Astrocyte (in vitro differentiated cells and primary cell): ENCODE measurements at regions not wholly inside any gene's neighbourhood (a gene's known extent, or its start where the extent isn't known, plus 50 kb on each side); places are given as distances from the start of the nearest gene placed in this dataset.

Experiments
- DNase-seq: peaks from one replicate; pipeline ENCODE4 v3.0.0-alpha.2; 2010; ENCODE audit warnings: low read depth
- FAIRE-seq: peaks from 2 replicates; lab custom pipeline; 2011; peaks lifted over from hg19 to GRCh38; lab: Jason Lieb, UNC
- H2AFZ ChIP-seq: 2 replicates; pipeline ENCODE4 v1.6.0; 2012; ENCODE audit warnings: low read depth, low read length, inconsistent platforms
- H3K27ac ChIP-seq: 2 replicates; pipeline ENCODE4 v1.5.1; 2011; ENCODE audit warnings: low read depth, low read length, inconsistent platforms
- H3K27me3 ChIP-seq: 2 replicates; pipeline ENCODE4 v1.6.0; 2011; ENCODE audit warnings: low read length, inconsistent platforms; ENCODE audit not compliant: insufficient read depth
- H3K36me3 ChIP-seq: 2 replicates; pipeline ENCODE4 v1.5.1; 2011; ENCODE audit warnings: low read length, inconsistent platforms; ENCODE audit not compliant: insufficient read depth
- H3K4me1 ChIP-seq: 2 replicates; pipeline ENCODE4 v1.5.1; 2011; ENCODE audit warnings: low read length, inconsistent platforms; ENCODE audit not compliant: insufficient read depth
- H3K4me2 ChIP-seq: 2 replicates; pipeline ENCODE4 v1.6.0; 2012; ENCODE audit warnings: low read length, inconsistent platforms
- H3K4me3 ChIP-seq: 2 replicates; pipeline ENCODE4 v1.5.1; 2011; ENCODE audit warnings: low read depth, mild to moderate bottlenecking, low read length, inconsistent platforms; ENCODE audit not compliant: insufficient read depth
- H3K79me2 ChIP-seq: 2 replicates; pipeline ENCODE4 v1.6.0; 2012; ENCODE audit warnings: mild to moderate bottlenecking, low read length, inconsistent platforms; ENCODE audit not compliant: insufficient read depth
- H3K9ac ChIP-seq: 2 replicates; pipeline ENCODE4 v1.6.0; 2012; ENCODE audit warnings: mild to moderate bottlenecking, low read length, inconsistent platforms
- H3K9me3 ChIP-seq: 2 replicates; pipeline ENCODE4 v1.5.1; 2012; ENCODE audit warnings: low read depth, mild to moderate bottlenecking, low read length, inconsistent platforms; ENCODE audit not compliant: insufficient read depth
- H4K20me1 ChIP-seq: 2 replicates; pipeline ENCODE4 v1.6.0; 2012; ENCODE audit warnings: low read length, inconsistent platforms; ENCODE audit not compliant: insufficient read depth
- H3K27ac Mint-ChIP-seq: one replicate; pipeline ENCODE4 v1.8.0; 2021; ENCODE audit warnings: mild to moderate bottlenecking, mixed read lengths; ENCODE audit not compliant: unreplicated experiment
- H3K27me3 Mint-ChIP-seq: one replicate; pipeline ENCODE4 v1.8.0; 2021; ENCODE audit warnings: low read depth, mixed read lengths; ENCODE audit not compliant: unreplicated experiment
- H3K36me3 Mint-ChIP-seq: one replicate; pipeline ENCODE4 v1.8.0; 2021; ENCODE audit warnings: low read depth, mixed read lengths; ENCODE audit not compliant: unreplicated experiment
- H3K4me1 Mint-ChIP-seq: one replicate; pipeline ENCODE4 v1.8.0; 2021; ENCODE audit warnings: low read depth, mixed read lengths; ENCODE audit not compliant: unreplicated experiment
- H3K4me3 Mint-ChIP-seq: one replicate; pipeline ENCODE4 v1.8.0; 2021; ENCODE audit warnings: mild to moderate bottlenecking, moderate library complexity, mixed read lengths; ENCODE audit not compliant: unreplicated experiment
- H3K9me3 Mint-ChIP-seq: one replicate; pipeline ENCODE4 v1.8.0; 2021; ENCODE audit warnings: mild to moderate bottlenecking, mixed read lengths; ENCODE audit not compliant: unreplicated experiment
- EZH2 ChIP-seq: IDR thresholded peaks from 2 replicates; pipeline ENCODE4 v1.6.1; 2012; ENCODE audit warnings: mild to moderate bottlenecking, low read length, inconsistent platforms; ENCODE audit not compliant: insufficient read depth
- TF ChIP-seq, protein P1 (sequence below): IDR thresholded peaks from 2 replicates; pipeline ENCODE4 v1.5.1; 2011; ENCODE audit warnings: low read depth, mild to moderate bottlenecking, inconsistent platforms, low read length, moderate library complexity; ENCODE audit not compliant: insufficient read depth

DNA sequence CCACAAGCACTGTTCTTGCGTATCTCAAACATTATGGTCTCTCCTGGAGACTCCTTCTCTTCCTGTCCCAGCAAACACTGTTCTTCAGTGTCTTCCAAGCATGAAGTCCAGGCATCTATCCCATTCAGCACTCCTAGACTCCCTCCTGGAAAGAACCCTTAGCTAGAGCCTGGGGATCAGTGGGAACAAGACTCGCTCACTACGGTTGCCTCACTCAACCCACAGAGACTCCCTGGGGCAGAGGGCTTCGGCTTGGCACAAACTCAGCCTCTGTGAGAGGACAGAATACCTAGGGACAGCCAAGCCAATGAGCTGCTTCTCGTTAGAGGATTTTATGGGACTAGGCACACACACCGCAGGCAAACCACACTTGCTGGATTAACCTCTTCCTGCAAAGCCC, 86.5 kb upstream of the IPO9 start:
- peaks cover 70% of the 10 kb centered on the region for H4K20me1 ChIP-seq
- peak overlapping the region; percentile 91 for H3K4me2 ChIP-seq

DNA sequence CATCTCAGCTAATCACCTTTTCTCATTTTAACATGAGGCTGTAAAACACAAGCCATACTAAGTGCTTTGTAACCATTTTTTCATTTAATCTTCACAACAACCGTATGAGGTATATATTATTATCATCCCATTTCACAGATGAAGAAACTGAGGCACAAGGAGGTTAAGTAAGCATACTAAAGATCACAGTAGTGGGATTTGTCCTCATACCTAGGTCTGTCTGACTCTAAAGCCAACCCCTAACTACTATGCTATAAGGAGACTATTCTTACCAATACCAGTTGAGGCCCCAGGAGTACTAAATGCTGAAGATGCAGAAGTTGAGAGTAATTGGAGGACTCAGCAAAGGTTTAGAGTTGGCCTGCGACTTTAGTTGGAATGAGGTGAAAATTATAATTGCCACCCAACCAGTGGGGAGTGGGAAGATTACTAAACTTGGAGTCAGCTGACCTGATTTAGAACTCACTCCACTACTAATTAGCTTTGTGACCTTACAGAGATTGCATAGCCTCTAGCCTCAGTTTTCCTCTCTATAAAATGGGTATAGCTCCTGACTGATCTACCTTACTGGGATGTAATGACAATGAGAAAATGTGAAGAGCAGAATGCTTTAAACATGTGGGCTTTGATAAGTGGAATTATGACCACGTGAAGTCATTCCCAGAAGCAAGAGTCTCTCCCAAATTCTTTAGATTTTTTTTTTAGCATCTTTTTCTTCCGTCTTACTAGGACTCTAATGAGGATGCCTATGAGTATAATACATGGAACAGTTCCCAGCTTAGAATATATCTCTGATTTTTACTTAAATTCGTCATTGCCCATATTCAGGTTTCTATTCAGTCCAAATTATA, 85.8 kb upstream of the IPO9 start:
- Histone ChIP-seq H3K36me3 (peaks cover 16% of the 10 kb centered on the region), H3K9me3 (no peaks in the 10 kb centered on the region), H3K4me2 (peak overlapping the region; percentile 91), H4K20me1 (peaks cover 63% of the 10 kb centered on the region), H2AFZ (no peak overlapping the region), H3K79me2 (peaks cover 98% of the 10 kb centered on the region), H3K27me3 (no peaks in the 10 kb centered on the region), H3K4me1 (peaks cover 68% of the 10 kb centered on the region), H3K27ac (peak overlapping the region; percentile 11), H3K9ac (no peak overlapping the region), H3K4me3 (no peak overlapping the region)
- H3K27ac Mint-ChIP-seq, result no peak overlapping the region
- H3K9me3 Mint-ChIP-seq, result no peaks in the 10 kb centered on the region
- no peak for TF ChIP-seq EZH2
- TF ChIP-seq, protein P1, sequence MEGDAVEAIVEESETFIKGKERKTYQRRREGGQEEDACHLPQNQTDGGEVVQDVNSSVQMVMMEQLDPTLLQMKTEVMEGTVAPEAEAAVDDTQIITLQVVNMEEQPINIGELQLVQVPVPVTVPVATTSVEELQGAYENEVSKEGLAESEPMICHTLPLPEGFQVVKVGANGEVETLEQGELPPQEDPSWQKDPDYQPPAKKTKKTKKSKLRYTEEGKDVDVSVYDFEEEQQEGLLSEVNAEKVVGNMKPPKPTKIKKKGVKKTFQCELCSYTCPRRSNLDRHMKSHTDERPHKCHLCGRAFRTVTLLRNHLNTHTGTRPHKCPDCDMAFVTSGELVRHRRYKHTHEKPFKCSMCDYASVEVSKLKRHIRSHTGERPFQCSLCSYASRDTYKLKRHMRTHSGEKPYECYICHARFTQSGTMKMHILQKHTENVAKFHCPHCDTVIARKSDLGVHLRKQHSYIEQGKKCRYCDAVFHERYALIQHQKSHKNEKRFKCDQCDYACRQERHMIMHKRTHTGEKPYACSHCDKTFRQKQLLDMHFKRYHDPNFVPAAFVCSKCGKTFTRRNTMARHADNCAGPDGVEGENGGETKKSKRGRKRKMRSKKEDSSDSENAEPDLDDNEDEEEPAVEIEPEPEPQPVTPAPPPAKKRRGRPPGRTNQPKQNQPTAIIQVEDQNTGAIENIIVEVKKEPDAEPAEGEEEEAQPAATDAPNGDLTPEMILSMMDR, result no peak
- FAIRE-seq, result no peak
- no peaks in the 10 kb centered on the region for H3K27me3 Mint-ChIP-seq
- H3K4me3 Mint-ChIP-seq, result peak overlapping the region; percentile 50
- DNase-seq, result peak; percentile 68
- H3K4me1 Mint-ChIP-seq, result peaks cover 55% of the 10 kb centered on the region
- H3K36me3 Mint-ChIP-seq, result peaks cover 10% of the 10 kb centered on the region

More for the DNA sequence above, 86.5 kb upstream of the IPO9 start:
- Histone ChIP-seq H3K9ac (no peak overlapping the region), H3K4me3 (no peak overlapping the region), H2AFZ (no peak overlapping the region), H3K36me3 (peaks cover 16% of the 10 kb centered on the region), H3K9me3 (no peaks in the 10 kb centered on the region), H3K79me2 (peaks cover 100% of the 10 kb centered on the region), H3K4me1 (peaks cover 68% of the 10 kb centered on the region), H3K27ac (peak overlapping the region; percentile 11), H3K27me3 (no peaks in the 10 kb centered on the region)
- H3K36me3 Mint-ChIP-seq, result peaks cover 10% of the 10 kb centered on the region
- H3K9me3 Mint-ChIP-seq, result no peaks in the 10 kb centered on the region
- DNase-seq, result peak; percentile 38
- TF ChIP-seq, protein P1, result no peak
- no peak for TF ChIP-seq EZH2
- no peak overlapping the region for H3K27ac Mint-ChIP-seq
- peaks cover 56% of the 10 kb centered on the region for H3K4me1 Mint-ChIP-seq
- H3K4me3 Mint-ChIP-seq, result peak overlapping the region; percentile 50
- FAIRE-seq, result no peak
- no peaks in the 10 kb centered on the region for H3K27me3 Mint-ChIP-seq

DNA sequence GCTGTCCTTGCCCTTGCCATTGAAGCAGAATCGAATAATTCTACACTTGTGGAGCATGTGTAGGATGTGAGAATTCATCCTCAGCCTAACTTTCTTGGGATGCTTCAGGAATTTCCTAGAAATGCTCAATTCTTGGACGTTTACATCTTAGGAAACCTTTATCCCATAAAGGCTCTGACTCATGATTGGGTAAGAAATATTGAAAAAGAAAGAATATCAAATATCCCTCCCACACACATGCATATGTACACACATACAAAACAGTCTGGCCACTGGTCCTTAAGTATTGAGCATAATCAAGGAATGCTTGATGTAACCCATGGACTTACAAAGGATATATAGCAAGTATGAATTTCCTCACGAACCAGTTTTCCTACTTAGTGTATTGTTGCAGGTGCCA, 83.9 kb upstream of the IPO9 start:
- Histone ChIP-seq H3K36me3 (peaks cover 16% of the 10 kb centered on the region), H3K27me3 (no peaks in the 10 kb centered on the region), H3K4me2 (peak overlapping the region; percentile 30), H3K79me2 (peaks cover 92% of the 10 kb centered on the region), H3K9ac (peak overlapping the region; percentile 22), H3K27ac (peak overlapping the region; percentile 39), H3K4me3 (no peak overlapping the region), H2AFZ (no peak overlapping the region), H3K9me3 (no peaks in the 10 kb centered on the region), H4K20me1 (peaks cover 49% of the 10 kb centered on the region), H3K4me1 (peaks cover 71% of the 10 kb centered on the region)
- TF ChIP-seq EZH2, result no peak
- TF ChIP-seq, protein P1, result no peak
- Mint-ChIP-seq H3K27ac (no peak overlapping the region), H3K27me3 (no peaks in the 10 kb centered on the region), H3K4me1 (peaks cover 60% of the 10 kb centered on the region), H3K9me3 (no peaks in the 10 kb centered on the region), H3K4me3 (no peak overlapping the region), H3K36me3 (peaks cover 10% of the 10 kb centered on the region)
- FAIRE-seq (no peak), DNase-seq (peak; percentile 78)
